B cell (primary cell): ENCODE measurements at regions not wholly inside any gene's neighbourhood (a gene's known extent, or its start where the extent isn't known, plus 50 kb on each side); places are given as distances from the start of the nearest gene placed in this dataset.

ENCODE experiments used
- ATAC-seq: fragments of 200-7000 bp; cut with Tn5 transposase; one replicate; pipeline ENCODE4 v1.10.0; 2021; ENCODE audit warnings: low read depth, mild to moderate bottlenecking, moderate number of reproducible peaks, moderate library complexity
- CTCF ChIA-PET: fragments of 350-600 bp; sonication (Branson Sonifier 250); formaldehyde crosslinking; loops from one replicate; lab custom pipeline; 2021; ENCODE audit warnings: antibody characterized with exemption, inconsistent platforms; lab: Charles Lee
- POLR2A ChIA-PET: fragments of 350-600 bp; sonication (Branson Sonifier 250); formaldehyde crosslinking; loops from one replicate; lab custom pipeline; 2021; ENCODE audit warnings: antibody characterized with exemption; lab: Charles Lee
- DNase-seq: peaks from one replicate; pipeline ENCODE4 v3.0.0; 2013
- H2AFZ ChIP-seq: 2 replicates; pipeline ENCODE4 v1.6.1; 2012; ENCODE audit warnings: mild to moderate bottlenecking, low read depth, low read length; ENCODE audit not compliant: insufficient read depth, poor library complexity, severe bottlenecking
- H3K27ac ChIP-seq, 2 donors: 1 replicate in 1 of 2; 2 replicates in 1 of 2; pipeline ENCODE4 v1.5.1; 2012 to 2013; ENCODE audit warnings: low read length in 2 of 2, mild to moderate bottlenecking in 2 of 2, moderate library complexity in 1 of 2
- H3K27me3 ChIP-seq, 4 experiments: fragments of 200-600 bp in 1 of 4; sonication (generic) in 1 of 4; replicated peaks in 1 of 4; 1 replicate in 2 of 4; 2 replicates in 2 of 4; pipeline versions ENCODE4 v1.6.1 to v1.7.0; 2013 to 2016; ENCODE audit warnings: low read length in 3 of 4, mild to moderate bottlenecking in 2 of 4, mixed read lengths in 1 of 4, moderate library complexity in 1 of 4; ENCODE audit not compliant: insufficient read depth in 4 of 4, control insufficient read depth in 3 of 4; ENCODE audit errors: control extremely low read depth in 1 of 4
- H3K36me3 ChIP-seq, 2 experiments: replicated peaks in 1 of 2; 1 replicate in 1 of 2; 2 replicates in 1 of 2; pipeline versions ENCODE4 v1.6.1 to v1.7.1; 2013; ENCODE audit warnings: low read length in 1 of 2; ENCODE audit not compliant: insufficient read depth in 2 of 2, control insufficient read depth in 1 of 2; ENCODE audit errors: control extremely low read depth in 1 of 2, extremely low read depth in 1 of 2
- H3K4me1 ChIP-seq, 2 donors: fragments of 200-600 bp in 1 of 2; sonication (generic) in 1 of 2; 1 replicate in 1 of 2; 2 replicates in 1 of 2; pipeline versions ENCODE4 v1.5.1 to v1.6.1; 2013 to 2017; ENCODE audit warnings: low read length in 2 of 2; ENCODE audit not compliant: control insufficient read depth in 2 of 2, insufficient read depth in 2 of 2
- H3K4me2 ChIP-seq: replicated peaks from 2 replicates; pipeline ENCODE3; 2012; ENCODE audit warnings: mild to moderate bottlenecking, low read depth, low read length; ENCODE audit not compliant: poor library complexity, severe bottlenecking
- H3K4me3 ChIP-seq, 5 experiments: fragments of 200-600 bp in 1 of 5; sonication (generic) in 1 of 5; 1 replicate in 3 of 5; 2 replicates in 2 of 5; pipeline versions ENCODE4 v1.5.1 to v1.7.0; 2011 to 2016; ENCODE audit warnings: low read length in 4 of 5, mild to moderate bottlenecking in 4 of 5, low read depth in 2 of 5, control low read depth in 1 of 5, moderate library complexity in 1 of 5; ENCODE audit not compliant: insufficient read depth in 1 of 5; ENCODE audit errors: control extremely low read depth in 1 of 5, extremely low read depth in 1 of 5
- H3K79me2 ChIP-seq: fragments of 200-600 bp; sonication (generic); one replicate; pipeline ENCODE4 v1.6.0; 2016; ENCODE audit warnings: low read length; ENCODE audit not compliant: control insufficient read depth, insufficient read depth
- H3K9ac ChIP-seq: fragments of 200-600 bp; sonication (generic); 2 replicates; pipeline ENCODE4 v1.6.1; 2017; ENCODE audit warnings: mild to moderate bottlenecking, low read length, moderate library complexity
- H3K9me3 ChIP-seq, 3 donors: one replicate each; pipeline versions ENCODE4 v1.6.1 to v1.7.1; 2013; ENCODE audit warnings: low read length in 2 of 3; ENCODE audit not compliant: control insufficient read depth in 2 of 3, insufficient read depth in 1 of 3; ENCODE audit errors: control extremely low read depth in 1 of 3
- H4K20me1 ChIP-seq: 2 replicates; pipeline ENCODE4 v1.6.0; 2012; ENCODE audit warnings: mild to moderate bottlenecking, low read length; ENCODE audit not compliant: insufficient read depth, control insufficient read depth, poor library complexity, severe bottlenecking
- H3K27ac Mint-ChIP-seq: one replicate; pipeline ENCODE4 v1.8.0; 2021; ENCODE audit warnings: mixed read lengths
- H3K27me3 Mint-ChIP-seq: one replicate; pipeline ENCODE4 v1.8.0; 2021; ENCODE audit warnings: mixed read lengths
- H3K4me1 Mint-ChIP-seq: one replicate; pipeline ENCODE4 v1.8.0; 2021; ENCODE audit warnings: mixed read lengths
- H3K4me3 Mint-ChIP-seq: one replicate; pipeline ENCODE4 v1.8.0; 2021; ENCODE audit warnings: mixed read lengths
- H3K9me3 Mint-ChIP-seq: one replicate; pipeline ENCODE4 v1.8.0; 2022; ENCODE audit warnings: mixed read lengths; ENCODE audit not compliant: insufficient read depth
- CTCF ChIP-seq: fragments of 200-600 bp; IDR thresholded peaks from one replicate; pipeline ENCODE4 v1.8.0; 2022; ENCODE audit warnings: antibody characterized with exemption, mild to moderate bottlenecking
- EZH2 ChIP-seq: IDR thresholded peaks from 2 replicates; pipeline ENCODE4 v1.6.1; 2012; ENCODE audit warnings: borderline replicate concordance, low read depth, mild to moderate bottlenecking, moderate library complexity, low read length; ENCODE audit not compliant: insufficient read depth, poor library complexity, severe bottlenecking
- WGBS: methylation state at CpG from one replicate; pipeline ENCODE4 v1.1.5; 2013; ENCODE audit warnings: missing lambda C conversion rate; ENCODE audit not compliant: insufficient coverage; 5-methylcytosine and 5-hydroxymethylcytosine counted together
- intact Hi-C: fragments of 100-400 bp; cut with micrococcal nuclease; formaldehyde crosslinking; loops from one replicate; pipeline ENCODE4 v1.10.0; 2022

DNA sequence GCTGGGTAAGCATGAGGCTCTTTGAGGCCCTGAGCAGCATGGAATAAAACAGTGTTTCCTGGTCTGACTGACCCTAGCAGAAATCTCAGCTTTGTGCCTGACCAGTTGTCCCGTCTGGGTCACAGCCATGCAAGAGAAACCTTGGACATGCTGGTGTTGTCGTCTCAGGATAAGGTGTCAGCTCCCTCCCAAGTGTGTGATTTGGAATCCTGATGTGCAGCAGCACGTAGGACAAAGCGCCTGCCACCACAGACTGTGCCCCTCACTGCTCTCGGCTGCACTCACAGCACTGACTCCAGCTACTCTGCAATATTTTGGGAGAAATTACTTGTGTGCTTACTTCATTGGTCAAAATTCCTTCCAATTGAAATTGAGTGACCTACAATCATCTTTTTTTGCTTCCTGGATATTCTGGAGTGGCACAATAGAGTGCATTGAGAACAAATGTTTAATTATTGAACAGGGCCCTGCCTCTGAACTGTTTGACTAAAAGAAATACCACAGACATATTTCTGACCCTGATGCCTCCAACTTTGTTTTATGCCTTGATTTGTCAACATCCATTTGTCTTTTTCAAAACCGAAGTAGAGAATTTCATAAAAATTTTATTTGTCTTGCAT, 352.4 kb downstream of the SOCS6 start:
- Histone ChIP-seq H3K36me3 (no peaks in the 10 kb centered on the region), H3K4me1 (no peaks in the 10 kb centered on the region), H3K27me3 (no peaks in the 10 kb centered on the region), H4K20me1 (no peaks in the 10 kb centered on the region), H3K4me2 (no peak overlapping the region), H3K9ac (no peak overlapping the region), H2AFZ (no peak overlapping the region), H3K4me3 (no peak overlapping the region), H3K9me3 (no peaks in the 10 kb centered on the region), H3K27ac (no peak overlapping the region), H3K79me2 (no peaks in the 10 kb centered on the region)
- POLR2A ChIA-PET: no interaction called here
- 88% methylated on average over 4 of the region's 6 CpGs for WGBS
- no peaks in the 10 kb centered on the region for H3K9me3 Mint-ChIP-seq
- no peak overlapping the region for H3K27ac Mint-ChIP-seq
- DNase-seq (no peak), ATAC-seq (no peak)
- CTCF ChIA-PET: no interaction called here
- no peak overlapping the region for H3K4me3 Mint-ChIP-seq
- no peaks in the 10 kb centered on the region for H3K4me1 Mint-ChIP-seq
- no peaks in the 10 kb centered on the region for H3K27me3 Mint-ChIP-seq
- intact Hi-C loops: no loop called here
- TF ChIP-seq CTCF: no peak
- TF ChIP-seq EZH2: no peak

DNA sequence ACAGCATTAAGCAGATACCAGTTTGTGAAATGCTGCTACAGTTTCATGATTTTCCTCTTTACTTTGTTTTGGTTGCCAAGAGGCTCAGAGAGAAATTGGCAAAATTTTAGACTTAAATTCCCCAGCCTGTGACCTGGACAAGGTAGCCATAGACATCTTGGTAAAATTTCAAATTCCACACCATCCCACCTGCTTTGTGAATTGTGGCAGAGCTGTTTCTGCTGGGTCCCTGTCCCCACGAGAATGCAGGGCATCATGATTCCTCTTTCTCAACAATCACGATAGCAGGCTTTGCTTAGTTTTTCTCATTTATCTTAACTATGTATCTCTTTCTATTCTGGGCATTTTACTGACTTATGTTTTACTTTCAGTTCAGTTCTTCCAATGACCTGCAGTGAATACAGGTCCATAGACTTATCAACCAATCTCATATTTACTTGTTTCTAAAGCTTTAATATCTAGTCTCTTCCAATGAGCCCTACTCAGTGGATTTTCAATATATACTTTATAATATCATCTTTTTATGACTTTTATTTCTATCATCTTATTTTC, 351.6 kb downstream of the SOCS6 start:
- intact Hi-C loops: no loop called here
- Histone ChIP-seq H3K9me3 (no peaks in the 10 kb centered on the region), H3K27ac (no peak overlapping the region), H3K4me2 (no peak overlapping the region), H3K79me2 (no peaks in the 10 kb centered on the region), H2AFZ (no peak overlapping the region), H4K20me1 (no peaks in the 10 kb centered on the region), H3K4me1 (no peaks in the 10 kb centered on the region), H3K27me3 (no peaks in the 10 kb centered on the region), H3K36me3 (no peaks in the 10 kb centered on the region), H3K4me3 (no peak overlapping the region), H3K9ac (no peak overlapping the region)
- ATAC-seq (no peak), DNase-seq (no peak)
- Mint-ChIP-seq H3K27ac (no peak overlapping the region), H3K4me1 (no peaks in the 10 kb centered on the region), H3K27me3 (no peaks in the 10 kb centered on the region), H3K9me3 (no peaks in the 10 kb centered on the region), H3K4me3 (no peak overlapping the region)
- ChIA-PET POLR2A (no interaction called here), CTCF (no interaction called here)
- TF ChIP-seq CTCF: no peak
- TF ChIP-seq EZH2: no peak
- WGBS: 22% methylated on average over 2 of the region's 2 CpGs
